ENCODE measurements at regions not wholly inside any gene's neighbourhood (a gene's known extent, or its start where the extent isn't known, plus 50 kb on each side); places are given as distances from the start of the nearest gene placed in this dataset.
A peak's percentile ranks its signal among the peaks of the same experiment; 100 is the strongest.

- Histone ChIP-seq H3K4me3 (ENCODE audit: low read length) (peak overlapping the region; percentile 73), H2AFZ (ENCODE audit: low read length) (peak overlapping the region; percentile 59), H3K4me1 (ENCODE audit: insufficient read depth, low read length) (peaks cover 72% of the 10 kb centered on the region), H3K9me2 (replicated peaks; ENCODE audit: low read length) (no peaks in the 10 kb centered on the region), H3K9ac (ENCODE audit: low read length) (peak overlapping the region; percentile 98), H3F3A (ENCODE audit: low read length, unreplicated experiment) (no peaks in the 10 kb centered on the region), H4K20me1 (ENCODE audit: low read length) (no peaks in the 10 kb centered on the region), H3K27ac (ENCODE audit: low read length) (peak overlapping the region; percentile 93), H3K9me3 (ENCODE audit: low read length) (no peaks in the 10 kb centered on the region), H3K27me3 (ENCODE audit: low read length) (no peaks in the 10 kb centered on the region), H3K36me3 (ENCODE audit: low read depth, low read length) (no peaks in the 10 kb centered on the region), H3K4me2 (ENCODE audit: low read length) (peak overlapping the region; percentile 97), H3K79me2 (ENCODE audit: low read length) (peaks cover 61% of the 10 kb centered on the region)
- 0 out of 2 replicates have a peak, but pooled peaks have one; percentile 12 for TF ChIP-seq CTCF (conservative IDR thresholded peaks at IDR 0.05; ENCODE audit: low read depth, low read length)
- TF ChIP-seq EZH2phosphoT487 (IDR thresholded peaks at IDR 0.05; ENCODE audit: borderline replicate concordance, low read length), result no peak
- TF ChIP-seq EZH2 (IDR thresholded peaks at IDR 0.05; ENCODE audit: low read length, unreplicated experiment), result no peak
- DNase-seq (peak; percentile 61), ATAC-seq (peak; percentile 30)
- CTCF ChIA-PET, result interaction anchor here (0.6 kb wide), 1 partner anchor 769 kb away, joined by 5 read pairs; no protein-coding TSS in a partner anchor
- intact Hi-C loops (cut with micrococcal nuclease), result loop anchor here (2.0 kb wide), 1 partner anchor 40 kb away; no protein-coding TSS in a partner anchor
- BruUV-seq (replicated peaks), result no TSS peak
- POLR2A ChIA-PET (ENCODE audit: unreplicated experiment), result interaction anchor here (0.6 to 1.0 kb wide), 4 partner anchors 68 to 187 kb away, joined by 3 to 14 read pairs (median 9); no protein-coding TSS in a partner anchor
Observed at GRCh38 chr2:45168711-45169338, 159.6 kb upstream of the SIX2 start.

- TF ChIP-seq EZH2 (IDR thresholded peaks at IDR 0.05; ENCODE audit: low read length, unreplicated experiment) (no peak), CTCF (conservative IDR thresholded peaks at IDR 0.05; ENCODE audit: low read depth, low read length) (no peak), EZH2phosphoT487 (IDR thresholded peaks at IDR 0.05; ENCODE audit: borderline replicate concordance, low read length) (no peak)
- H2AFZ ChIP-seq (ENCODE audit: low read length), result peak overlapping the region; percentile 59
Observed at GRCh38 chr2:45167920-45168629, 158.8 kb upstream of the SIX2 start.

More at GRCh38 chr2:45167920-45168629, 158.8 kb upstream of the SIX2 start:
- peaks cover 73% of the 10 kb centered on the region for H3K4me1 ChIP-seq (ENCODE audit: insufficient read depth, low read length)
- peak overlapping the region; percentile 93 for H3K27ac ChIP-seq (ENCODE audit: low read length)
- DNase-seq (peak; percentile 23), ATAC-seq (no peak)
- ChIA-PET POLR2A (ENCODE audit: unreplicated experiment) (interaction anchor here (0.6 to 1.0 kb wide), 4 partner anchors 49 to 188 kb away, joined by 3 to 14 read pairs (median 9); no protein-coding TSS in a partner anchor), CTCF (no interaction called here)
- no peaks in the 10 kb centered on the region for H3K9me3 ChIP-seq (ENCODE audit: low read length)
- TSS peak; percentile 59 for BruUV-seq (replicated peaks)
- peaks cover 61% of the 10 kb centered on the region for H3K79me2 ChIP-seq (ENCODE audit: low read length)
- no peaks in the 10 kb centered on the region for H3K36me3 ChIP-seq (ENCODE audit: low read depth, low read length)
- no peaks in the 10 kb centered on the region for H3K9me2 ChIP-seq (replicated peaks; ENCODE audit: low read length)
- peak overlapping the region; percentile 73 for H3K4me3 ChIP-seq (ENCODE audit: low read length)
- intact Hi-C loops (cut with micrococcal nuclease), result loop anchor here (2.0 kb wide), 1 partner anchor 39 kb away; no protein-coding TSS in a partner anchor
- peak overlapping the region; percentile 97 for H3K4me2 ChIP-seq (ENCODE audit: low read length)
- no peaks in the 10 kb centered on the region for H4K20me1 ChIP-seq (ENCODE audit: low read length)
- H3F3A ChIP-seq (ENCODE audit: low read length, unreplicated experiment), result no peaks in the 10 kb centered on the region
- H3K27me3 ChIP-seq (ENCODE audit: low read length), result no peaks in the 10 kb centered on the region
- H3K9ac ChIP-seq (ENCODE audit: low read length), result peak overlapping the region; percentile 98
